DOHH2 (cell line): ENCODE measurements at regions not wholly inside any gene's neighbourhood (a gene's known extent, or its start where the extent isn't known, plus 50 kb on each side); places are given as distances from the start of the nearest gene placed in this dataset.

Source experiments
- H3F3A ChIP-seq: fragments of 200-600 bp; sonication (generic), shearing (Covaris generic); 2 replicates; pipeline ENCODE4 v1.6.0; 2016; ENCODE audit warnings: antibody characterized with exemption, mild to moderate bottlenecking; ENCODE audit not compliant: control insufficient read depth, insufficient read depth
- H3K27ac ChIP-seq: fragments of 200-600 bp; sonication (generic); 2 replicates; pipeline ENCODE4 v1.5.1; 2014; ENCODE audit warnings: low read depth, mild to moderate bottlenecking, low read length, moderate library complexity
- H3K27me3 ChIP-seq: fragments of 200-600 bp; sonication (generic); 2 replicates; pipeline ENCODE4 v1.6.1; 2014; ENCODE audit warnings: mild to moderate bottlenecking, low read length, mixed read lengths; ENCODE audit not compliant: control insufficient read depth
- H3K36me3 ChIP-seq: fragments of 200-600 bp; sonication (generic); 2 replicates; pipeline ENCODE4 v1.6.1; 2014; ENCODE audit warnings: mild to moderate bottlenecking, low read length, moderate library complexity, mixed read lengths; ENCODE audit not compliant: control insufficient read depth
- H3K4me1 ChIP-seq: fragments of 200-600 bp; sonication (generic); 2 replicates; pipeline ENCODE4 v1.6.1; 2014; ENCODE audit warnings: mild to moderate bottlenecking, low read length, mixed read lengths; ENCODE audit not compliant: control insufficient read depth
- H3K4me2 ChIP-seq: fragments of 200-600 bp; sonication (generic); 2 replicates; pipeline ENCODE4 v1.6.0; 2014; ENCODE audit warnings: mild to moderate bottlenecking, low read length, moderate library complexity
- H3K4me3 ChIP-seq: fragments of 200-600 bp; sonication (generic); 2 replicates; pipeline ENCODE4 v1.5.1; 2014; ENCODE audit warnings: mild to moderate bottlenecking, low read length, mixed read lengths
- H3K79me2 ChIP-seq: fragments of 200-600 bp; sonication (generic); 2 replicates; pipeline ENCODE4 v1.6.1; 2014; ENCODE audit warnings: mild to moderate bottlenecking, low read length, mixed read lengths; ENCODE audit not compliant: control insufficient read depth
- H3K9me2 ChIP-seq: fragments of 200-600 bp; sonication (generic); replicated peaks from 2 replicates; pipeline ENCODE4 v1.6.1; 2014; ENCODE audit warnings: mild to moderate bottlenecking, low read length, mixed read lengths; ENCODE audit not compliant: control insufficient read depth
- H3K9me3 ChIP-seq: fragments of 200-600 bp; sonication (generic); 2 replicates; pipeline ENCODE4 v1.6.1; 2014; ENCODE audit warnings: antibody characterized with exemption, low read length, mixed read lengths; ENCODE audit not compliant: control insufficient read depth, insufficient read depth
- H4K20me1 ChIP-seq: fragments of 200-600 bp; sonication (generic); 2 replicates; pipeline ENCODE4 v1.6.0; 2014; ENCODE audit warnings: low read depth, mild to moderate bottlenecking, antibody characterized with exemption, low read length, moderate library complexity; ENCODE audit not compliant: control insufficient read depth, insufficient read depth
- EZH2phosphoT487 ChIP-seq: fragments of 200-600 bp; sonication (generic); IDR thresholded peaks from 2 replicates; pipeline ENCODE4 v1.6.1; 2017; ENCODE audit warnings: borderline replicate concordance, mild to moderate bottlenecking, antibody characterized with exemption, low read length, moderate library complexity, mixed read lengths
- TF ChIP-seq, protein P1 (sequence below): fragments of 200-600 bp; sonication (generic); IDR thresholded peaks from one replicate; pipeline ENCODE4 v1.5.1; 2014; ENCODE audit warnings: antibody characterized with exemption, mild to moderate bottlenecking, low read depth, low read length; ENCODE audit not compliant: poor library complexity, severe bottlenecking

DNA sequence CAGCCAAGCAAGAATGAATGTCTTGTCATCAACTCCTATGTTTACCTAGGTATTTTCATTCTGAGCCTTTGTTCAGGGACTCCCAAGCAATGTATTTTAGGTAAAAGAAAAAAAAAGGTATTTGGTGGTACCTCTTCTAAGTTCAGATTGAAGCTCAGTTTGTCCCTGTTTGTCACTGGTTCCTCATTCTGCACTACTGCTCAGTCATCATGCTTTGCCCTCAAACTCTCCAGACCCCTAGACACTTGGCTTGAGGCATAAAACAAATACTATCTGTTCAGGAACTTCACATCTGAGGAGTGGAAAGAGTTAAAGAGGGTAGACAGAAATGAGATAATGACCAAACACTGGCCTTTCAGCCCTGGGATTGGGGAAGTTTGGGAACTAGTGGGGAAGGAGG is 163.6 kb upstream of the HNRNPA3 start:
- Histone ChIP-seq H3K79me2 (no peaks in the 10 kb centered on the region), H3F3A (no peaks in the 10 kb centered on the region), H3K9me2 (no peaks in the 10 kb centered on the region), H4K20me1 (no peaks in the 10 kb centered on the region), H3K4me1 (no peaks in the 10 kb centered on the region), H3K27me3 (peaks cover 9% of the 10 kb centered on the region), H3K4me2 (no peak overlapping the region), H3K9me3 (no peaks in the 10 kb centered on the region), H3K4me3 (no peak overlapping the region), H3K27ac (no peak overlapping the region), H3K36me3 (no peaks in the 10 kb centered on the region)
- TF ChIP-seq, protein P1, sequence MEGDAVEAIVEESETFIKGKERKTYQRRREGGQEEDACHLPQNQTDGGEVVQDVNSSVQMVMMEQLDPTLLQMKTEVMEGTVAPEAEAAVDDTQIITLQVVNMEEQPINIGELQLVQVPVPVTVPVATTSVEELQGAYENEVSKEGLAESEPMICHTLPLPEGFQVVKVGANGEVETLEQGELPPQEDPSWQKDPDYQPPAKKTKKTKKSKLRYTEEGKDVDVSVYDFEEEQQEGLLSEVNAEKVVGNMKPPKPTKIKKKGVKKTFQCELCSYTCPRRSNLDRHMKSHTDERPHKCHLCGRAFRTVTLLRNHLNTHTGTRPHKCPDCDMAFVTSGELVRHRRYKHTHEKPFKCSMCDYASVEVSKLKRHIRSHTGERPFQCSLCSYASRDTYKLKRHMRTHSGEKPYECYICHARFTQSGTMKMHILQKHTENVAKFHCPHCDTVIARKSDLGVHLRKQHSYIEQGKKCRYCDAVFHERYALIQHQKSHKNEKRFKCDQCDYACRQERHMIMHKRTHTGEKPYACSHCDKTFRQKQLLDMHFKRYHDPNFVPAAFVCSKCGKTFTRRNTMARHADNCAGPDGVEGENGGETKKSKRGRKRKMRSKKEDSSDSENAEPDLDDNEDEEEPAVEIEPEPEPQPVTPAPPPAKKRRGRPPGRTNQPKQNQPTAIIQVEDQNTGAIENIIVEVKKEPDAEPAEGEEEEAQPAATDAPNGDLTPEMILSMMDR, result no peak
- no peak for TF ChIP-seq EZH2phosphoT487

DNA sequence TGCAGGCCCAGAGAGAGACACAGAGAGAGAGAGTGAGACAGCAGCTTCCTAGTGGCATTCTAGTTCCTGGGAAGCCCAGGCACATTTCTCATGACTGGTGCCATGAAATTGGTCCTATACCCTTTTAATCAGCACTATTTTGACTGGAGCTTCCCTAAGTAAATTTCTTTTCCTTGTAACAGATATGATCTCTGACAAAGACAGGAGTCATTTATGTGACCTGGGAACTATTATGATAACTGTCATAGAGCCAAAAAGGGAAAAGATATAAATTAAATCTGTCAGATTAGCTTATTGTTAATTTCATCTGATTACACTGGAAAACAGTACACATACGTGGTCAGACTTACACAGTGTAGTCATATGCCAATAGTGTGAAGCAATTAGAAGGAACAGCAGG is 161.3 kb upstream of the HNRNPA3 start:
- no peaks in the 10 kb centered on the region for H4K20me1 ChIP-seq
- H3K4me1 ChIP-seq, result no peaks in the 10 kb centered on the region
- no peaks in the 10 kb centered on the region for H3F3A ChIP-seq
- no peak overlapping the region for H3K4me3 ChIP-seq
- H3K9me2 ChIP-seq, result no peaks in the 10 kb centered on the region
- H3K27ac ChIP-seq, result no peak overlapping the region
- H3K4me2 ChIP-seq, result no peak overlapping the region
- no peaks in the 10 kb centered on the region for H3K79me2 ChIP-seq
- no peak for TF ChIP-seq EZH2phosphoT487
- TF ChIP-seq, protein P1, result no peak
- no peaks in the 10 kb centered on the region for H3K36me3 ChIP-seq
- peaks cover 9% of the 10 kb centered on the region for H3K27me3 ChIP-seq
- no peaks in the 10 kb centered on the region for H3K9me3 ChIP-seq

DNA sequence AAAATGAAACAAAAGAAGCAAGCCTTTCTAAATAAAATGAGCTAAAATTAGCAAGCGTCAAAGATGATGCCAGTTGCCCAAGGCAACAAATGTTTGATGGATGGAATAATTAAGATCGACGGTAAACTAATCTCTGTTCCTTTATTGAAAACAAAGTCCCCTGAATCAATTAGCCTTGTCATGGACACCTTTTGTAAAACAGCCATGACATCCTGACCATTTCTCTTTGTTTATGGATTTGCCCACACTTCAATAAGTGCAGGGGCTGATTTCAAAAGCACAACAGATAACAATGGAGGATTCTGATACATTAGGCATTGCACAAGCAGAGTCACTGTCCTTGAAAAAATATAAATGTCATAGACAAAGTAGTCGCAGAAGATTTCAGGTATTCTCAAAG is 160.1 kb upstream of the HNRNPA3 start:
- no peaks in the 10 kb centered on the region for H3K9me2 ChIP-seq
- H3F3A ChIP-seq, result no peaks in the 10 kb centered on the region
- H3K79me2 ChIP-seq, result no peaks in the 10 kb centered on the region
- H3K27ac ChIP-seq, result no peak overlapping the region
- no peak overlapping the region for H3K4me2 ChIP-seq
- H3K27me3 ChIP-seq, result peaks cover 4% of the 10 kb centered on the region
- H3K4me3 ChIP-seq, result no peak overlapping the region
- H3K36me3 ChIP-seq, result no peaks in the 10 kb centered on the region
- TF ChIP-seq, protein P1, result no peak
- no peak for TF ChIP-seq EZH2phosphoT487
- H4K20me1 ChIP-seq, result no peaks in the 10 kb centered on the region
- no peaks in the 10 kb centered on the region for H3K4me1 ChIP-seq
- H3K9me3 ChIP-seq, result no peaks in the 10 kb centered on the region

DNA sequence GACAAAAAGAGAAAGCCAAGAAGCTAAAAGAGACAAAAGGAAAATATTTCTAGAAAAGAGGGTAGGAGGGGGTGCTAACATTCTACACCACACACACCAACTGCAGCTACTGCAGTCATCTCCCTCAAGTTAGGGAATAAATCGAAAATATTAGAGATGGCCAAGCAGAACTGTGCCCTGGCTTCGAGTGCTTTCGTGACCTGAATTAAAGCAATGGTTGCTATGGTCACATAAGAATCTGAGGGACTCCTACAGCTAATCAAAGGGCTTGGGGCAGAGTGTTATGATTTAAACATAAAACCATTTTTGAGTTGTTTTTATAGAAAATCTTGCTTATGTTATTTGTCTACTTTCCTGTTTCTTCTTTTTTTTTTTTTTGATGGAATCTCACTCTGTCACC is 159.6 kb upstream of the HNRNPA3 start:
- no peaks in the 10 kb centered on the region for H3K79me2 ChIP-seq
- H3K27ac ChIP-seq, result no peak overlapping the region
- no peaks in the 10 kb centered on the region for H3K4me1 ChIP-seq
- no peaks in the 10 kb centered on the region for H3F3A ChIP-seq
- H3K27me3 ChIP-seq, result peaks cover 4% of the 10 kb centered on the region
- no peak for TF ChIP-seq EZH2phosphoT487
- TF ChIP-seq, protein P1, result no peak
- no peaks in the 10 kb centered on the region for H3K36me3 ChIP-seq
- no peaks in the 10 kb centered on the region for H3K9me2 ChIP-seq
- no peak overlapping the region for H3K4me3 ChIP-seq
- H3K4me2 ChIP-seq, result no peak overlapping the region
- no peaks in the 10 kb centered on the region for H3K9me3 ChIP-seq
- H4K20me1 ChIP-seq, result no peaks in the 10 kb centered on the region
